A549 (cell line): ENCODE measurements at regions not wholly inside any gene's neighbourhood (a gene's known extent, or its start where the extent isn't known, plus 50 kb on each side); places are given as distances from the start of the nearest gene placed in this dataset.

Experiments used
- ATAC-seq, 2 experiments: fragments of 200-7000 bp in 1 of 2; fragments of >200 bp in 1 of 2; cut with Nextera tagmentation in 1 of 2; cut with Tn5 transposase in 1 of 2; 3 replicates each; pipeline versions ENCODE4 v1.8.0 to v1.9.1; 2018 to 2020; ENCODE audit warnings: mild to moderate bottlenecking in 1 of 2, moderate library complexity in 1 of 2
- CTCF ChIA-PET: fragments of 300-600 bp; sonication (Branson Sonifier 250); formaldehyde crosslinking; extraction: SDS; loops from one replicate; lab custom pipeline; 2021; ENCODE audit warnings: antibody characterized with exemption, inconsistent platforms; lab: Yijun Ruan, JAX
- POLR2A ChIA-PET: fragments of 350-600 bp; formaldehyde crosslinking; extraction: SDS; loops from one replicate; lab custom pipeline; 2021; ENCODE audit warnings: antibody characterized with exemption, inconsistent platforms; lab: Yijun Ruan, JAX
- DNase-seq, 2 experiments: peaks; one replicate each; pipeline versions ENCODE4 v3.0.0 to v3.0.0-alpha.2; 2011 to 2016; ENCODE audit warnings: low read depth in 1 of 2, low spot score in 1 of 2
- FAIRE-seq: peaks from 2 replicates; lab custom pipeline; 2011; peaks lifted over from hg19 to GRCh38; lab: Jason Lieb, UNC
- H3K27ac ChIP-seq, 2 experiments: fragments of >200 bp; sonication (Bioruptor Twin); formaldehyde crosslinking; 3 replicates each; pipeline ENCODE4 v1.5.1; 2016 to 2017
- H3K4me1 ChIP-seq: fragments of >200 bp; sonication (Bioruptor Twin); formaldehyde crosslinking; 3 replicates; pipeline ENCODE4 v1.6.1; 2016
- H3K4me2 ChIP-seq: fragments of >200 bp; sonication (Bioruptor Twin); formaldehyde crosslinking; 3 replicates; pipeline ENCODE4 v1.6.1; 2016
- H3K4me3 ChIP-seq: fragments of >200 bp; sonication (Bioruptor Twin); formaldehyde crosslinking; 3 replicates; pipeline ENCODE4 v1.5.1; 2016
- H3K9me3 ChIP-seq: fragments of >200 bp; sonication (Bioruptor Twin); formaldehyde crosslinking; 3 replicates; pipeline ENCODE4 v1.6.1; 2016
- BHLHE40 ChIP-seq: IDR thresholded peaks from 2 replicates; pipeline ENCODE4 v1.6.1; 2012; ENCODE audit warnings: low read depth, low read length, inconsistent platforms
- CBX2 ChIP-seq: fragments of 200-600 bp; sonication (generic); IDR thresholded peaks from 2 replicates; pipeline ENCODE4 v1.6.1; 2016; ENCODE audit warnings: low read depth, mild to moderate bottlenecking, borderline replicate concordance
- CBX8 ChIP-seq: fragments of 200-600 bp; sonication (generic); IDR thresholded peaks from 2 replicates; pipeline ENCODE4 v1.6.1; 2016
- CEBPB ChIP-seq, 2 experiments: fragments of >200 bp in 1 of 2; sonication (Bioruptor Twin) in 1 of 2; formaldehyde crosslinking in 1 of 2; IDR thresholded peaks; 2 replicates each; pipeline ENCODE4 v1.6.1; 2012 to 2016
- CHD4 ChIP-seq: fragments of 200-600 bp; sonication (generic); IDR thresholded peaks from 2 replicates; pipeline ENCODE4 v1.6.1; 2016; ENCODE audit warnings: antibody characterized with exemption, mild to moderate bottlenecking, borderline replicate concordance
- EP300 ChIP-seq, 2 experiments: fragments of >200 bp; sonication (Bioruptor Twin); formaldehyde crosslinking; IDR thresholded peaks; 2 replicates in 1 of 2; 3 replicates in 1 of 2; pipeline ENCODE4 v1.6.1; 2016 to 2017
- ESRRA ChIP-seq: fragments of 150-350 bp; IDR thresholded peaks from 2 replicates; pipeline ENCODE4 v1.6.1; 2014; ENCODE audit warnings: mild to moderate bottlenecking, low read length, borderline replicate concordance
- FOSB ChIP-seq: fragments of 250-450 bp; sonication (Bioruptor Pico); IDR thresholded peaks from 2 replicates; pipeline ENCODE4 v1.5.0; 2020; ENCODE audit warnings: mild to moderate bottlenecking, moderate library complexity
- FOSL2 ChIP-seq, 2 experiments: fragments of 450-650 bp in 1 of 2; fragments of >200 bp in 1 of 2; sonication (Bioruptor Twin) in 1 of 2; formaldehyde crosslinking; IDR thresholded peaks; 2 replicates each; pipeline versions ENCODE4 v1.5.0 to v1.6.1; 2016 to 2020; ENCODE audit warnings: mild to moderate bottlenecking in 1 of 2, moderate library complexity in 1 of 2
- GATA3 ChIP-seq: IDR thresholded peaks from 2 replicates; pipeline ENCODE4 v1.6.1; 2012; ENCODE audit warnings: borderline replicate concordance
- HDAC2 ChIP-seq: fragments of 200-600 bp; sonication (generic); IDR thresholded peaks from 2 replicates; pipeline ENCODE4 v1.6.1; 2016
- HOXA7 ChIP-seq: fragments of 250-450 bp; sonication (Bioruptor Pico); IDR thresholded peaks from 2 replicates; pipeline ENCODE4 v1.5.0; 2020; ENCODE audit warnings: mild to moderate bottlenecking, moderate library complexity
- HOXB13 ChIP-seq: fragments of 250-450 bp; sonication (Bioruptor Pico); IDR thresholded peaks from 2 replicates; pipeline ENCODE4 v1.5.0; 2020; ENCODE audit warnings: low read depth, mild to moderate bottlenecking, moderate library complexity
- JUNB ChIP-seq: fragments of >200 bp; sonication (Bioruptor Twin); formaldehyde crosslinking; IDR thresholded peaks from 2 replicates; pipeline ENCODE4 v1.6.1; 2016
- KDM5A ChIP-seq: fragments of 200-600 bp; sonication (generic); IDR thresholded peaks from 2 replicates; pipeline ENCODE4 v1.6.1; 2016; ENCODE audit warnings: antibody characterized with exemption, mild to moderate bottlenecking
- MAFK ChIP-seq: fragments of 450-650 bp; IDR thresholded peaks from 2 replicates; pipeline ENCODE4 v1.6.1; 2014; ENCODE audit not compliant: partially characterized antibody
- NFE2L2 ChIP-seq: fragments of 150-350 bp; conservative IDR thresholded peaks from 2 replicates; pipeline ENCODE4 v1.6.1; 2014; ENCODE audit warnings: low read length
- POLR2AphosphoS2 ChIP-seq: conservative IDR thresholded peaks from 2 replicates; pipeline ENCODE4 v1.6.1; 2012; ENCODE audit warnings: low read length, improper control_type of control experiment, inconsistent platforms
- RARB ChIP-seq: fragments of 250-450 bp; sonication (Bioruptor Pico); IDR thresholded peaks from 2 replicates; pipeline ENCODE4 v1.8.0; 2021; ENCODE audit warnings: mild to moderate bottlenecking, moderate library complexity
- RNF2 ChIP-seq: fragments of 200-600 bp; sonication (generic); IDR thresholded peaks from 2 replicates; pipeline ENCODE4 v1.6.1; 2016; ENCODE audit warnings: low read depth, mild to moderate bottlenecking, antibody characterized with exemption, moderate library complexity, borderline replicate concordance
- SMC3 ChIP-seq: fragments of >200 bp; sonication (Bioruptor Twin); formaldehyde crosslinking; IDR thresholded peaks from 3 replicates; pipeline ENCODE4 v1.6.1; 2018; ENCODE audit warnings: inconsistent platforms
- SREBF2 ChIP-seq: fragments of 450-650 bp; IDR thresholded peaks from 2 replicates; pipeline ENCODE4 v1.6.1; 2014; ENCODE audit warnings: mild to moderate bottlenecking, moderate library complexity
- TFCP2L1 ChIP-seq: fragments of 250-450 bp; sonication (Bioruptor Pico); IDR thresholded peaks from 2 replicates; pipeline ENCODE4 v1.5.0; 2021; ENCODE audit warnings: mild to moderate bottlenecking
- TP53 ChIP-seq: fragments of 250-450 bp; sonication (Bioruptor Pico); IDR thresholded peaks from 2 replicates; pipeline ENCODE4 v1.5.0; 2021; ENCODE audit warnings: mild to moderate bottlenecking, moderate library complexity
- ZFP36 ChIP-seq: fragments of 450-650 bp; IDR thresholded peaks from 2 replicates; pipeline ENCODE4 v1.6.1; 2014; ENCODE audit warnings: borderline replicate concordance; ENCODE audit not compliant: partially characterized antibody
- ZNF302 ChIP-seq: fragments of 250-450 bp; sonication (Bioruptor Pico); IDR thresholded peaks from 2 replicates; pipeline ENCODE4 v1.9.0; 2021; ENCODE audit warnings: inconsistent platforms, mild to moderate bottlenecking, moderate library complexity
- ZSCAN20 ChIP-seq: fragments of 250-450 bp; sonication (Bioruptor Pico); IDR thresholded peaks from 2 replicates; pipeline ENCODE4 v1.8.0; 2022; ENCODE audit warnings: mild to moderate bottlenecking, moderate library complexity
- WGBS: methylation state at CpG from one replicate; pipeline ENCODE4 v1.1.6; 2017; ENCODE audit errors: missing lambda C conversion rate; 5-methylcytosine and 5-hydroxymethylcytosine counted together
- TF ChIP-seq, protein P1 (sequence below): fragments of >200 bp; sonication (Bioruptor Twin); formaldehyde crosslinking; IDR thresholded peaks from 2 replicates; pipeline ENCODE4 v1.6.1; 2016
- TF ChIP-seq, protein P2 (sequence below): IDR thresholded peaks from 2 replicates; pipeline ENCODE4 v1.6.1; 2012; ENCODE audit warnings: low read depth, borderline replicate concordance
- TF ChIP-seq, protein P3 (sequence below): IDR thresholded peaks from 2 replicates; pipeline ENCODE4 v1.6.1; 2012
- TF ChIP-seq, protein P4 (sequence below): fragments of 150-350 bp; IDR thresholded peaks from 2 replicates; pipeline ENCODE4 v1.6.1; 2014; ENCODE audit warnings: low read depth, mild to moderate bottlenecking, low read length

DNA sequence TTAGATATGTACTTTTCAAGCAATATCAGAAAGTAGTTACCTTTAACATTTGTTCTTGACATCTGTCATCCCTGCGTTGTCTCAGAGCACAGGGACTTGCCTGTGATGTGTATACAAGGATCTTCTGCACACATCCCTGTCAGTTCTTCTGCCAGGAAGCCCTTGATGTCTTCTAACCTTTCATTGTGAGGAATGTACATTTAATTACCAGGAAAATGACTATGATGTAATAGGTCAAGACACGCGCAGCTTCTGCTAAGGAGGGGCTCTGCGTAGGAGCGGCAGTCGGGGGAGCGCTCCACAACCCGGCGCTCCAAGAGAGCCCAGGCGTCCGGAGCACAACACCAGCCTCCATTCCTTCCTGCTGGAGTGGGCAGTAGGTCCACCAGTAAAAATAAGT, 119.7 kb downstream of the IRX2 start:
- no peak for ATAC-seq
- POLR2A ChIA-PET = no interaction called here
- no peaks in the 10 kb centered on the region for H3K9me3 ChIP-seq
- H3K4me1 ChIP-seq = no peaks in the 10 kb centered on the region
- no peak overlapping the region for H3K4me3 ChIP-seq
- H3K4me2 ChIP-seq = no peak overlapping the region
- no peak for FAIRE-seq
- WGBS = 68% methylated on average over 11 of the region's 11 CpGs
- CTCF ChIA-PET = no interaction called here
- no peak for TF ChIP-seq POLR2AphosphoS2
- no peak for TF ChIP-seq ESRRA
- no peak for TF ChIP-seq KDM5A
- TF ChIP-seq, protein P1, sequence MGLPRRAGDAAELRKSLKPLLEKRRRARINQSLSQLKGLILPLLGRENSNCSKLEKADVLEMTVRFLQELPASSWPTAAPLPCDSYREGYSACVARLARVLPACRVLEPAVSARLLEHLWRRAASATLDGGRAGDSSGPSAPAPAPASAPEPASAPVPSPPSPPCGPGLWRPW = no peak
- no peak for TF ChIP-seq HOXB13 (CRISPR knock-in tag)
- no peak for TF ChIP-seq TP53 (CRISPR knock-in tag)
- TF ChIP-seq ZNF302 (CRISPR knock-in tag) = no peak
- TF ChIP-seq CBX2 = no peak
- DNase-seq = no peak
- no peak overlapping the region for H3K27ac ChIP-seq

DNA sequence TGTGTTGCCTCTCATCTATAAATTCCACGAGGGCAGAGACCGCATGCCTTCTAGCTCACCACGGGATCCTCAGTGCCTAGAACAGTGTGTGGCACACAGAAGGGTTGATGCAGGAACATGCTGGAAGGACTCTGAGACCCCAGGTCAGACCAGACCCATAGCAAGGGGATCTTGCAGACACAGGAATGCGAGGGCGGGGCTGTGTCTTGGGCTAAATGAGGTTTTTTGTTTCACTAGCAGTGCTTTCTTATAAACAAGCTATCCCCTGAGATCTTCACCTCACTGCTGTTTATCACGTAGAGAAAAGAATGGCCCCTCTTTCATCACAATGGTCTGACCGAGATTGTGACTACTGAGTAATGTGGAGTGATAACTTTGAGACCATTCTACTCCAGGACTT, 122.4 kb downstream of the IRX2 start:
- ChIA-PET POLR2A (no interaction called here), CTCF (interaction anchor here (1.1 kb wide), 1 partner anchor 10 kb away, joined by 3 read pairs; no protein-coding TSS in a partner anchor)
- no peaks in the 10 kb centered on the region for H3K4me1 ChIP-seq
- ATAC-seq (no peak), DNase-seq (no peak), FAIRE-seq (no peak)
- H3K4me2 ChIP-seq = no peak overlapping the region
- H3K4me3 ChIP-seq = no peak overlapping the region
- no peak overlapping the region for H3K27ac ChIP-seq
- no peaks in the 10 kb centered on the region for H3K9me3 ChIP-seq
- WGBS = 20% methylated on average over 7 of the region's 7 CpGs
- TF ChIP-seq, protein P2, sequence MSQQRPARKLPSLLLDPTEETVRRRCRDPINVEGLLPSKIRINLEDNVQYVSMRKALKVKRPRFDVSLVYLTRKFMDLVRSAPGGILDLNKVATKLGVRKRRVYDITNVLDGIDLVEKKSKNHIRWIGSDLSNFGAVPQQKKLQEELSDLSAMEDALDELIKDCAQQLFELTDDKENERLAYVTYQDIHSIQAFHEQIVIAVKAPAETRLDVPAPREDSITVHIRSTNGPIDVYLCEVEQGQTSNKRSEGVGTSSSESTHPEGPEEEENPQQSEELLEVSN = no peak
- no peak for TF ChIP-seq ZFP36
- TF ChIP-seq EP300 (IDR thresholded peaks at IDR 0.05) = no peak
- TF ChIP-seq, protein P3, sequence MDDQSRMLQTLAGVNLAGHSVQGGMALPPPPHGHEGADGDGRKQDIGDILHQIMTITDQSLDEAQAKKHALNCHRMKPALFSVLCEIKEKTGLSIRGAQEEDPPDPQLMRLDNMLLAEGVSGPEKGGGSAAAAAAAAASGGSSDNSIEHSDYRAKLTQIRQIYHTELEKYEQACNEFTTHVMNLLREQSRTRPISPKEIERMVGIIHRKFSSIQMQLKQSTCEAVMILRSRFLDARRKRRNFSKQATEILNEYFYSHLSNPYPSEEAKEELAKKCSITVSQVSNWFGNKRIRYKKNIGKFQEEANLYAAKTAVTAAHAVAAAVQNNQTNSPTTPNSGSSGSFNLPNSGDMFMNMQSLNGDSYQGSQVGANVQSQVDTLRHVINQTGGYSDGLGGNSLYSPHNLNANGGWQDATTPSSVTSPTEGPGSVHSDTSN = no peak
- no peak for TF ChIP-seq ESRRA
- TF ChIP-seq MAFK = no peak
- no peak for TF ChIP-seq RARB (CRISPR knock-in tag)
- TF ChIP-seq HDAC2 = no peak
- no peak for TF ChIP-seq CEBPB (IDR thresholded peaks at IDR 0.05)

DNA sequence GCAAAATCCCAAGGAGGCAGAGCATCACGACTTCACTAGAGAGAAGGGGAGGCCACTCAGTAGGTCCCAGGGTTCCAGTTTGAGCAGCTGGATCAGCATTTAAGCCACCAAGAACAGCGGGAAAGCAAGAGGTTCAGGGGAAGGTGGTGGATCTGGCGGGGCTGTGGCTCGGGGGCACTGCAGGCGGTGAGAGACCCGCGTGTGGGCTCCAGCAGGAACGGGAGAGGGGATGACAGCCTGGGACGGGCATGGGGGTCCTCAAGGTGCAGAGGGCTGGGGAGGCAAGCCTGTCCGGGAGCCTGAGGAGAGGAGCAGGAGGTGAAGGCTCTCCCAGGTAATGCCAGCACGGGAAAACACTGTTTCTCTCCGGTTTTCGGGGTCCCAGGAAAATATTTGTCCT, 123.6 kb downstream of the IRX2 start:
- TF ChIP-seq RNF2 = no peak
- TF ChIP-seq CBX2 = no peak
- TF ChIP-seq SMC3 = no peak
- no peak for TF ChIP-seq MAFK
- no peak for TF ChIP-seq CBX8
- no peak for TF ChIP-seq TP53 (CRISPR knock-in tag)
- no peak for TF ChIP-seq CHD4
- TF ChIP-seq JUNB = no peak
- no peak for TF ChIP-seq SREBF2
- TF ChIP-seq FOSB (CRISPR knock-in tag) = no peak
- TF ChIP-seq, protein P2 = no peak
- TF ChIP-seq BHLHE40 = no peak
- TF ChIP-seq FOSL2 (IDR thresholded peaks at IDR 0.05) = no peak
- TF ChIP-seq FOSL2 (CRISPR knock-in tag; IDR thresholded peaks at IDR 0.05) = no peak
- no peak for TF ChIP-seq GATA3
- TF ChIP-seq, protein P4, sequence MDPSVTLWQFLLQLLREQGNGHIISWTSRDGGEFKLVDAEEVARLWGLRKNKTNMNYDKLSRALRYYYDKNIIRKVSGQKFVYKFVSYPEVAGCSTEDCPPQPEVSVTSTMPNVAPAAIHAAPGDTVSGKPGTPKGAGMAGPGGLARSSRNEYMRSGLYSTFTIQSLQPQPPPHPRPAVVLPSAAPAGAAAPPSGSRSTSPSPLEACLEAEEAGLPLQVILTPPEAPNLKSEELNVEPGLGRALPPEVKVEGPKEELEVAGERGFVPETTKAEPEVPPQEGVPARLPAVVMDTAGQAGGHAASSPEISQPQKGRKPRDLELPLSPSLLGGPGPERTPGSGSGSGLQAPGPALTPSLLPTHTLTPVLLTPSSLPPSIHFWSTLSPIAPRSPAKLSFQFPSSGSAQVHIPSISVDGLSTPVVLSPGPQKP = no peak
- TF ChIP-seq NFE2L2 = no peak
- TF ChIP-seq ZSCAN20 (CRISPR knock-in tag) = no peak
- no peak for TF ChIP-seq TFCP2L1
- TF ChIP-seq, protein P3 = no peak
- no peak for TF ChIP-seq HOXA7
- no peaks in the 10 kb centered on the region for H3K9me3 ChIP-seq
- WGBS = 0% methylated on average over 13 of the region's 13 CpGs
- no peak overlapping the region for H3K4me3 ChIP-seq
- H3K4me2 ChIP-seq = no peak overlapping the region
- H3K27ac ChIP-seq = no peak overlapping the region
- POLR2A ChIA-PET = no interaction called here
- ATAC-seq = no peak
- no peak for FAIRE-seq
- CTCF ChIA-PET = no interaction called here
- DNase-seq = no peak
- H3K4me1 ChIP-seq = no peaks in the 10 kb centered on the region
